ENCODE measurements at regions not wholly inside any gene's neighbourhood (a gene's known extent, or its start where the extent isn't known, plus 50 kb on each side); places are given as distances from the start of the nearest gene placed in this dataset.

GRCh38 chr13:95485518-95486144, 66.9 kb upstream of the CLDN10 start (continued):
- peak; percentile 11 for TF ChIP-seq PRDM10 (IDR thresholded peaks at IDR 0.05; ENCODE audit: partially characterized antibody)
- no peak for TF ChIP-seq ZC3H8 (IDR thresholded peaks at IDR 0.05)
- no peak for TF ChIP-seq ZBTB40 (IDR thresholded peaks at IDR 0.05)
- no peak for TF ChIP-seq ZBTB40 (CRISPR knock-in tag; IDR thresholded peaks at IDR 0.05)
- no peak for TF ChIP-seq NBN (IDR thresholded peaks at IDR 0.05; ENCODE audit: low read depth)
- TF ChIP-seq SIN3B (IDR thresholded peaks at IDR 0.05; ENCODE audit: low read depth): no peak
- TF ChIP-seq ZBTB12 (CRISPR knock-in tag; IDR thresholded peaks at IDR 0.05): no peak
- no peak for TF ChIP-seq ID3 (CRISPR knock-in tag; IDR thresholded peaks at IDR 0.05)
- TF ChIP-seq ID3 (tag; IDR thresholded peaks at IDR 0.05): no peak
- no peak for TF ChIP-seq ZKSCAN8 (CRISPR knock-in tag; IDR thresholded peaks at IDR 0.05)
- peak; percentile 39; the same call in 1 of the 2 replicates for TF ChIP-seq C11orf30 (IDR thresholded peaks at IDR 0.05; ENCODE audit: low read depth)
- TF ChIP-seq ARNT (IDR thresholded peaks at IDR 0.05): peak in 1 of 2 experiments; percentile 26; a peak in 1 of 4 replicates
- TF ChIP-seq SMAD4 (CRISPR knock-in tag; conservative IDR thresholded peaks at IDR 0.05): 0 out of 2 replicates have a peak, but pooled peaks have one; percentile 9
- TF ChIP-seq TCF3 (CRISPR knock-in tag; IDR thresholded peaks at IDR 0.05): peak; percentile 47; the same call in 1 of the 2 replicates
- no peak for TF ChIP-seq ZNF24 (IDR thresholded peaks at IDR 0.05)
